CD4-positive, alpha-beta T cell treated with Interleukin-4 for 4 hours (primary cell): ENCODE measurements at regions not wholly inside any gene's neighbourhood (a gene's known extent, or its start where the extent isn't known, plus 50 kb on each side); places are given as distances from the start of the nearest gene placed in this dataset.
"Not testable (repeated sequence)": the region's sequence is repeated elsewhere in the genome, so short reads cannot be mapped to it uniquely, and the experiment has no call there.

ENCODE experiments used
- DNase-seq: peaks from one replicate; pipeline ENCODE4 v3.0.0-alpha.2; 2020

GRCh38 chr1:4452701-4453100, 201.7 kb upstream of the AJAP1 start:
- DNase-seq = no peak

- no peak for DNase-seq
Observed at GRCh38 chr1:4460052-4460451, 194.4 kb upstream of the AJAP1 start.

GRCh38 chr1:4460651-4461050, 193.8 kb upstream of the AJAP1 start:
- DNase-seq = no peak

- no peak for DNase-seq
Observed at GRCh38 chr1:4461726-4462290, 192.6 kb upstream of the AJAP1 start.

GRCh38 chr1:4462831-4463484, 191.5 kb upstream of the AJAP1 start:
- no peak for DNase-seq

- no peak for DNase-seq
Observed at GRCh38 chr1:4463631-4464030, 190.8 kb upstream of the AJAP1 start.

GRCh38 chr1:4464478-4464877, 189.9 kb upstream of the AJAP1 start:
- no peak for DNase-seq

GRCh38 chr1:4467241-4467640, 187.2 kb upstream of the AJAP1 start:
- no peak for DNase-seq

GRCh38 chr1:4468386-4468785, 186.0 kb upstream of the AJAP1 start:
- DNase-seq = no peak

- DNase-seq = no peak
Observed at GRCh38 chr1:4468804-4469514, 185.4 kb upstream of the AJAP1 start.

GRCh38 chr1:4476394-4476793, 178.0 kb upstream of the AJAP1 start:
- DNase-seq = no peak

- DNase-seq = no peak
Observed at GRCh38 chr1:4481451-4481850, 173.0 kb upstream of the AJAP1 start.

- no peak for DNase-seq
Observed at GRCh38 chr1:4482526-4482925, 171.9 kb upstream of the AJAP1 start.

GRCh38 chr1:4483021-4483625, 171.3 kb upstream of the AJAP1 start:
- no peak for DNase-seq

GRCh38 chr1:4485398-4485797, 169.0 kb upstream of the AJAP1 start:
- DNase-seq = no peak

GRCh38 chr1:4485878-4486277, 168.5 kb upstream of the AJAP1 start:
- no peak for DNase-seq

GRCh38 chr1:4486408-4487120, 167.8 kb upstream of the AJAP1 start:
- DNase-seq = no peak

- no peak for DNase-seq
Observed at GRCh38 chr1:4488018-4488417, 166.4 kb upstream of the AJAP1 start.

GRCh38 chr1:4489486-4489885, 164.9 kb upstream of the AJAP1 start:
- DNase-seq = no peak

GRCh38 chr1:4489992-4490391, 164.4 kb upstream of the AJAP1 start:
- not testable (repeated sequence) for DNase-seq

- no peak for DNase-seq
Observed at GRCh38 chr1:4494027-4494426, 160.4 kb upstream of the AJAP1 start.

GRCh38 chr1:4494558-4494957, 159.9 kb upstream of the AJAP1 start:
- no peak for DNase-seq

GRCh38 chr1:4495809-4496208, 158.6 kb upstream of the AJAP1 start:
- DNase-seq = no peak
